Neural cell (in vitro differentiated cells): ENCODE measurements at regions not wholly inside any gene's neighbourhood (a gene's known extent, or its start where the extent isn't known, plus 50 kb on each side); places are given as distances from the start of the nearest gene placed in this dataset.

ENCODE experiments used
- H2AFZ ChIP-seq: fragments of 200-600, 300-800 bp; sonication (generic), shearing (Covaris generic); 2 replicates; pipeline ENCODE4 v1.6.0; 2014; ENCODE audit warnings: low read depth, mild to moderate bottlenecking, antibody characterized with exemption, low read length, moderate library complexity
- H3F3A ChIP-seq: fragments of 200-600 bp; shearing (Covaris generic); 2 replicates; pipeline ENCODE4 v1.6.1; 2016; ENCODE audit warnings: mild to moderate bottlenecking, moderate library complexity, mixed read lengths, antibody characterized with exemption, low read length; ENCODE audit not compliant: insufficient read depth, poor library complexity, severe bottlenecking
- H3K27ac ChIP-seq: fragments of 200-600, 300-800 bp; sonication (generic), shearing (Covaris generic); 2 replicates; pipeline ENCODE4 v1.5.1; 2014; ENCODE audit warnings: mild to moderate bottlenecking, low read length, moderate library complexity
- H3K27me3 ChIP-seq: fragments of 300-800, 200-600 bp; sonication (generic), shearing (Covaris generic); 2 replicates; pipeline ENCODE4 v1.6.0; 2014; ENCODE audit warnings: mild to moderate bottlenecking, low read depth, low read length, moderate library complexity; ENCODE audit not compliant: insufficient read depth
- H3K36me3 ChIP-seq: fragments of 300-800, 200-600 bp; sonication (generic), shearing (Covaris generic); 2 replicates; pipeline ENCODE4 v1.5.1; 2014; ENCODE audit warnings: mild to moderate bottlenecking, antibody characterized with exemption, low read length, moderate library complexity; ENCODE audit not compliant: insufficient read depth
- H3K4me2 ChIP-seq: fragments of 300-800, 200-600 bp; sonication (generic), shearing (Covaris generic); 2 replicates; pipeline ENCODE4 v1.6.0; 2014; ENCODE audit warnings: mild to moderate bottlenecking, low read length
- H3K4me3 ChIP-seq: fragments of 300-800, 200-600 bp; sonication (generic), shearing (Covaris generic); 2 replicates; pipeline ENCODE4 v1.5.1; 2014; ENCODE audit warnings: mild to moderate bottlenecking, low read length, moderate library complexity
- H3K79me2 ChIP-seq: fragments of 200-600 bp; shearing (Covaris generic); replicated peaks from 2 replicates; pipeline ENCODE4 v1.6.0; 2014; ENCODE audit warnings: mild to moderate bottlenecking, low read length, moderate library complexity; ENCODE audit not compliant: insufficient read depth
- H3K9ac ChIP-seq: fragments of 300-800, 200-600 bp; sonication (generic), shearing (Covaris generic); 2 replicates; pipeline ENCODE4 v1.6.1; 2016; ENCODE audit warnings: mild to moderate bottlenecking, low read length, mixed read lengths
- H3K9me2 ChIP-seq: fragments of 200-600 bp; shearing (Covaris generic); 2 replicates; pipeline ENCODE4 v1.6.1; 2016; ENCODE audit warnings: mild to moderate bottlenecking, low read length, mixed read lengths; ENCODE audit not compliant: insufficient read depth
- H3K9me3 ChIP-seq: fragments of 200-600, 300-800 bp; sonication (generic), shearing (Covaris generic); 2 replicates; pipeline ENCODE4 v1.6.1; 2016; ENCODE audit warnings: mild to moderate bottlenecking, mixed run types, low read length, moderate library complexity, mixed read lengths
- H4K20me1 ChIP-seq: fragments of 200-600 bp; shearing (Covaris generic); 2 replicates; pipeline ENCODE4 v1.6.1; 2016; ENCODE audit warnings: mild to moderate bottlenecking, mixed run types; ENCODE audit not compliant: insufficient read depth
- CTCF ChIP-seq: fragments of 450-650 bp; IDR thresholded peaks from 2 replicates; pipeline ENCODE4 v1.5.1; 2014; ENCODE audit warnings: antibody characterized with exemption, mild to moderate bottlenecking, moderate library complexity; ENCODE audit not compliant: poor library complexity, severe bottlenecking
- EP300 ChIP-seq: fragments of 450-650 bp; conservative IDR thresholded peaks from 2 replicates; pipeline ENCODE4 v1.6.1; 2014; ENCODE audit warnings: antibody characterized with exemption, mild to moderate bottlenecking, moderate library complexity; ENCODE audit not compliant: poor library complexity, severe bottlenecking
- EZH2 ChIP-seq: fragments of 200-600, 300-800 bp; shearing (Covaris generic), sonication (generic); IDR thresholded peaks from 2 replicates; pipeline ENCODE4 v1.6.1; 2014; ENCODE audit warnings: antibody characterized with exemption, low read length, borderline replicate concordance, mild to moderate bottlenecking; ENCODE audit not compliant: insufficient read depth, poor library complexity, severe bottlenecking
- MXI1 ChIP-seq: fragments of 450-650 bp; conservative IDR thresholded peaks from 2 replicates; pipeline ENCODE4 v1.6.1; 2014; ENCODE audit warnings: antibody characterized with exemption, mild to moderate bottlenecking; ENCODE audit not compliant: poor library complexity, severe bottlenecking
- RAD21 ChIP-seq: fragments of 450-650 bp; conservative IDR thresholded peaks from 2 replicates; pipeline ENCODE4 v1.6.1; 2014; ENCODE audit warnings: antibody characterized with exemption, mild to moderate bottlenecking, moderate library complexity
- REST ChIP-seq: IDR thresholded peaks from 2 replicates; pipeline ENCODE4 v1.6.1; 2012; ENCODE audit warnings: borderline replicate concordance
- TAF1 ChIP-seq: IDR thresholded peaks from 2 replicates; pipeline ENCODE4 v1.6.1; 2012; ENCODE audit warnings: low read depth

- no peak overlapping the region for H3K9ac ChIP-seq
- H3K9me2 ChIP-seq = no peaks in the 10 kb centered on the region
- H3K9me3 ChIP-seq = no peaks in the 10 kb centered on the region
- no peaks in the 10 kb centered on the region for H3K79me2 ChIP-seq
- H3K4me3 ChIP-seq = no peak overlapping the region
- no peak for TF ChIP-seq REST
- no peak for TF ChIP-seq EZH2
- TF ChIP-seq CTCF = no peak
- no peak for TF ChIP-seq EP300
- no peak for TF ChIP-seq RAD21
- TF ChIP-seq TAF1 = no peak
- H4K20me1 ChIP-seq = no peaks in the 10 kb centered on the region
- no peak overlapping the region for H3K27ac ChIP-seq
- H3K36me3 ChIP-seq = no peaks in the 10 kb centered on the region
- H3K4me2 ChIP-seq = no peak overlapping the region
- H3K27me3 ChIP-seq = no peaks in the 10 kb centered on the region
- H3F3A ChIP-seq = no peaks in the 10 kb centered on the region
- no peak overlapping the region for H2AFZ ChIP-seq
These were observed 406.8 kb upstream of the CBLB start for GRCh38 chr3:106275592-106275991.

- Histone ChIP-seq H3K36me3 (no peaks in the 10 kb centered on the region), H2AFZ (no peak overlapping the region), H3K27ac (no peak overlapping the region), H3F3A (no peaks in the 10 kb centered on the region), H3K9me3 (no peaks in the 10 kb centered on the region), H3K4me2 (no peak overlapping the region), H3K4me3 (no peak overlapping the region), H3K9ac (no peak overlapping the region), H4K20me1 (no peaks in the 10 kb centered on the region), H3K27me3 (no peaks in the 10 kb centered on the region), H3K79me2 (no peaks in the 10 kb centered on the region), H3K9me2 (no peaks in the 10 kb centered on the region)
- no peak for TF ChIP-seq RAD21
These were observed 407.3 kb upstream of the CBLB start for GRCh38 chr3:106276151-106276550.

- Histone ChIP-seq H3K4me2 (no peak overlapping the region), H2AFZ (no peak overlapping the region)
These were observed 408.2 kb upstream of the CBLB start for GRCh38 chr3:106276755-106277612.

More at GRCh38 chr3:106276755-106277612, 408.2 kb upstream of the CBLB start:
- H3K27me3 ChIP-seq = no peaks in the 10 kb centered on the region
- H3K36me3 ChIP-seq = no peaks in the 10 kb centered on the region
- H3K9me2 ChIP-seq = no peaks in the 10 kb centered on the region
- no peak overlapping the region for H3K9ac ChIP-seq
- no peak overlapping the region for H3K4me3 ChIP-seq
- no peaks in the 10 kb centered on the region for H3F3A ChIP-seq
- no peak for TF ChIP-seq REST
- no peak for TF ChIP-seq MXI1
- no peak for TF ChIP-seq EP300
- TF ChIP-seq TAF1 = no peak
- H3K79me2 ChIP-seq = no peaks in the 10 kb centered on the region
- no peaks in the 10 kb centered on the region for H4K20me1 ChIP-seq
- H3K27ac ChIP-seq = no peak overlapping the region
- H3K9me3 ChIP-seq = no peaks in the 10 kb centered on the region
